ENCODE measurements at regions not wholly inside any gene's neighbourhood (a gene's known extent, or its start where the extent isn't known, plus 50 kb on each side); places are given as distances from the start of the nearest gene placed in this dataset.

- in situ Hi-C loops (cut with MboI; ENCODE audit: low sequenced_read_pairs) (no loop called here), intact Hi-C loops (cut with micrococcal nuclease) (no loop called here)
These were observed 173.7 kb downstream of the MYCN start for GRCh38 chr2:16114070-16114469.

More at GRCh38 chr2:16114070-16114469, 173.7 kb downstream of the MYCN start:
- Histone ChIP-seq H2BK20ac (ENCODE audit: low read depth, low read length) (no peak overlapping the region), H3K14ac (replicated peaks; ENCODE audit: low read depth, low read length) (no peak overlapping the region), H3K4me1 (ENCODE audit: control insufficient read depth, insufficient read depth, low read length) (no peaks in the 10 kb centered on the region), H4K8ac (ENCODE audit: low read depth in 2 of 2, low read length in 2 of 2) (no peak overlapping the region), H2AK5ac (ENCODE audit: low read depth, low read length) (no peak overlapping the region), H2AK9ac (replicated peaks; ENCODE audit: low read depth, low read length, poor library complexity) (no peak overlapping the region), H4K91ac (ENCODE audit: insufficient read depth, low read depth, low read length) (no peak overlapping the region), H3K4me3 (ENCODE audit: insufficient read depth, low read depth, low read length) (no peak overlapping the region), H3K4me2 (ENCODE audit: low read depth, low read length) (no peak overlapping the region), H3K56ac (ENCODE audit: extremely low read depth, insufficient read depth, low read length) (no peak overlapping the region), H4K20me1 (ENCODE audit: insufficient read depth, low read length) (no peaks in the 10 kb centered on the region), H3K36me3 (ENCODE audit: control insufficient read depth, insufficient read depth, low read length) (no peaks in the 10 kb centered on the region), H2BK5ac (ENCODE audit: low read depth, low read length, poor library complexity, severe bottlenecking) (no peak overlapping the region), H3K79me1 (ENCODE audit: low read depth in 1 of 2, low read length in 2 of 2) (no peaks in the 10 kb centered on the region), H4K5ac (ENCODE audit: low read depth, low read length) (no peak overlapping the region), H3K23ac (ENCODE audit: low read depth, low read length) (no peak overlapping the region), H3K9me3 (ENCODE audit: control insufficient read depth, insufficient read depth, low read length) (peaks cover 25% of the 10 kb centered on the region), H3K9ac (ENCODE audit: low read depth, low read length) (no peak overlapping the region), H3K27me3 (ENCODE audit: control insufficient read depth, insufficient read depth, low read length) (no peaks in the 10 kb centered on the region), H2AFZ (replicated peaks; ENCODE audit: low read length, poor library complexity) (no peak overlapping the region), H3K9me1 (ENCODE audit: insufficient read depth, low read length) (no peaks in the 10 kb centered on the region), H2BK120ac (ENCODE audit: low read depth, low read length) (no peak overlapping the region), H3K4ac (ENCODE audit: low read depth, low read length) (no peak overlapping the region), H3K18ac (ENCODE audit: low read depth, low read length) (no peak overlapping the region), H2BK15ac (ENCODE audit: low read depth, low read length) (no peak overlapping the region), H3K27ac (ENCODE audit: insufficient read depth, low read length) (no peak overlapping the region)
- POLR2A ChIA-PET (ENCODE audit: unreplicated experiment), result no interaction called here
- ATAC-seq (ENCODE audit: low read depth) (no peak), DNase-seq (no peak)
- no peak for TF ChIP-seq POLR2A (IDR thresholded peaks at IDR 0.05; ENCODE audit: low read depth, low read length)
- TF ChIP-seq RCOR1 (IDR thresholded peaks at IDR 0.05; ENCODE audit: insufficient replicate concordance, low read length), result no peak
- TF ChIP-seq MAZ (IDR thresholded peaks at IDR 0.05; ENCODE audit: borderline replicate concordance, low read depth, low read length), result no peak
- TF ChIP-seq MXI1 (IDR thresholded peaks at IDR 0.05; ENCODE audit: borderline replicate concordance, low read depth, low read length), result no peak
- TF ChIP-seq FOS (IDR thresholded peaks at IDR 0.05; ENCODE audit: low read depth, low read length), result no peak
- no peak for TF ChIP-seq NFE2L2 (IDR thresholded peaks at IDR 0.05; ENCODE audit: low read depth, low read length)
- no peak for TF ChIP-seq CEBPB (IDR thresholded peaks at IDR 0.05; ENCODE audit: low read depth, low read length)
- TF ChIP-seq CTCF (conservative IDR thresholded peaks at IDR 0.05; ENCODE audit: low read depth, low read length), result no peak
- TF ChIP-seq SMC3 (IDR thresholded peaks at IDR 0.05; ENCODE audit: low read depth, low read length), result no peak
- no peak for TF ChIP-seq MAFK (IDR thresholded peaks at IDR 0.05; ENCODE audit: low read depth, low read length)
- TF ChIP-seq USF2 (IDR thresholded peaks at IDR 0.05; ENCODE audit: low read depth, low read length), result no peak
- TF ChIP-seq RFX5 (IDR thresholded peaks at IDR 0.05; ENCODE audit: low read depth, low read length), result no peak
- TF ChIP-seq CHD1 (IDR thresholded peaks at IDR 0.05; ENCODE audit: low read depth, low read length), result no peak
- CTCF ChIA-PET, result no interaction called here
- 52% methylated on average over 11 of the region's 11 CpGs; no CpG with 5 or more reads in 1 of the 2 experiments for WGBS, 2 experiments (ENCODE audit: extremely low coverage in 2 of 2, insufficient read length in 1 of 2)
- dilution Hi-C loops (cut with HindIII; ENCODE audit: low sequenced_read_pairs, unreplicated experiment), result no loop called here
- BruUV-seq (replicated peaks), result no TSS peak

Data from IMR-90 (cell line).